ENCODE measurements at regions not wholly inside any gene's neighbourhood (a gene's known extent, or its start where the extent isn't known, plus 50 kb on each side); places are given as distances from the start of the nearest gene placed in this dataset.
"Not testable (repeated sequence)": the region's sequence is repeated elsewhere in the genome, so short reads cannot be mapped to it uniquely, and the experiment has no call there.

DNA sequence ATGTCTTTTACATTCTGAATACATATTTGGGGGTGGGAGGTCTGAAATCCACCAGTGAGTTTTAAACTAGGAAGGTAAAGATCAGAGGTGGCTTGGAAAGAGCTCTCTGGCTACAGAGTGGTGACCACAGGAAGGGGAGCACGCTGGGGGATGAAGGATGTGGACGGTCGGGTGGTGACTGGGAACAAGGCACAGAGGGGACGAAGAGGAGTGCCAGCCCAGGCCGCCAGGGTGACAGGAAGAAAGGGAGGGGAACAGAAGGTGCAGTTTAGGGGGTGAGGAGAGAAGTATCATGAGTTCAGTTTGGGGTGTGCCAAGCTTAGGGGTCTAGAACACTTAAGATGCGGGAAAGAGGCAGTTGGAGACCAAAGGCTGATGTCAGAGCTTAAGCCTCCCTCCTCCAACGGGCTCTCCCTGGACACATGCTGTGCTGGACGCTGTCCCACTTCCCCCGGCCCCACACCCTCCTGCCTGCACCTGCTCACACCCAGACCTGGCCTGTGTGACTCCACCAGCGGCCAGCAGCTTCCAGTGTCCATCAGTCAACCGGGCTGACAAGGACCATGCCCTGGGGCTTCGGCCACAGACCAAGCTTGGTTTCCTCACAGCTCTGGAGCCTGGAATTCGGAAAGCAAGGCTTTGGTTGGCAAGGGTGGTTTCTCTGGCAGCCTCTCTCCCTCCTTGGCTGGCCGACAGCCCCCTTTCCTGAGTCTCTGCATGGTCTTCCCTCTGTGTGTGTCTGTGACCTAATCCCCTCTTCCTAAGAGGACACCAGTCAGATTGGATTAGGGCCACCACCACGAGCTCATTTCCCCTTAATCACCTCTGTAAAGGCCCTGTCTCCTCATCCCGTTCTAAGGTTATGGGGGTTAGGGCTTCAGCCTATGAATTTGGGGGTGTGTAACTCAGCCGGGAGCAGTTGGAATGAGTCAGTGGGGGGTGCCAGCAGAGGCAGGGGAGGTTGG, 120.4 kb upstream of the IQSEC1 start:
- DNase-seq (ENCODE audit: low spot score): no peak

DNA sequence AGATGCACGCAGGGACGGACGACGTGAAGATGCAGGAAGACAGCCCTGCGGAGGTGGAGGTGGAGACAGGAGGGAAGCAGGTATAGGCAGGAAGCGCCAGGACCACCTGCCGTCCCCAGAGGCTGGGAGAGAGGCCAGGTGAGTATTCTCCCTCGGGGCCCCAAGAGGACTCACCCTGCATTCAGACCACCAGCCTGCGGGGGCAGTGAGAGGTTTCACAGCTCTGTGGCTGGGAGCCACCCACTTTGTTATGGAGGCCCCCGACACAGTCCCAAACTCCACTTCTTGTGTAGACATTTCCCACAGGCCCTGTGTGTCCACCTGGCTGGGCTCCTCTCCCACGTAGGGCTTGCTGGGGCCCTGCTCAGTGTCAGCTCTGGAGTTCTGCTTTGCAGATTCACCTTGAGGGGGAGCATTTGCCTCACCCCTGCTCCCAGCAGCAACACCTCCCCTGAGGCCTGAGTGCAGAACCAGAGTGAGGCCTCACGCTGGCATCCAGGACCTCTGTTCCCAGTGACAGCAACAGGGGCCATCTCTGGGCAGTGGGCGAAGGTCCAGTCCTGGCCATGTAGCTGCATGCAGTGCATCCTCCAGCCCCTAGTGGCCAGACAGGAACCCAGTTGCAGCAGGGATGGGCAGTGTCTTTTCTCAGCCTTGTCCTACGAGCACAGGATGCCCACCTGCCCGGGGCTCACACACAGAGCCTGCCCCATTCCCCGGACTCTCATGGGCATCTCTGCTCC, 119.4 kb upstream of the IQSEC1 start:
- peak; percentile 36 for DNase-seq (ENCODE audit: low spot score)

DNA sequence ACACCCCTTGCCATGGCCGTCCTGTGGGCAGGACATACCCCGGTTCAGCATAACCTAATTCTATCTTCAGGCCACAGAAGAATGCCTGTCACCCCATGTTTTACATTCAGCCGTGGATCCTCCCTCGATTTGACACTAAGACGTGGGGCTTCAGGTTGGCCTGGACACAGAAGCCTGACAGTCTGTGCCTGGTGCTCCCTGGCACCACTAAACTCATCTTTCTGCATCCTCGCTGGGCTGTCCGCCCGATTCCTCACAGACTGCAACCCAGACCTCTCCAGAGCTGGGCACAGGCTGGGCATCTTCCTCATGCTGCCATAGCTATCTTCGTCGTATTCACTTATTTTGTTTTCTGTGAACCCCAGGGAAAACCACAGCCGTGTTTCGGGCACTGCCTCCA, 117.8 kb upstream of the IQSEC1 start:
- DNase-seq (ENCODE audit: low spot score): no peak

DNA sequence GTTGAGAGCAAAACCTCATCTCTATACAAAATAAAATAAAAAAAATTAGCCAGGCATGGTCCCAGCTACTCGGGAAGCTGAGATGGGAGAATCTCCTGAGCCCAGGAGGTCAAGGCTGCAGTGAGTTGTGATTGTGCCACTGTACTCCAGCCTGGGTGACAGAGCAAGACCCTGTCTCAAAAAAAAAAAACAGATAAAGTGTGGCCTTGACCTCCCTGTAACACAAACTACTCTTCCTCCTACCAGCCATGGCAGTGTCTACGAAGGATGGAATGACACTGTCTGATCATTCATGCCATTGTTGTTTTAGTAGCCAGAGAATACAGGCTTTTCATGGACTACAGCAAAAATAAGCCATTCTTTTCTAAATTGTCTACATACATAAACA, 117.1 kb upstream of the IQSEC1 start:
- no peak for DNase-seq (ENCODE audit: low spot score)

DNA sequence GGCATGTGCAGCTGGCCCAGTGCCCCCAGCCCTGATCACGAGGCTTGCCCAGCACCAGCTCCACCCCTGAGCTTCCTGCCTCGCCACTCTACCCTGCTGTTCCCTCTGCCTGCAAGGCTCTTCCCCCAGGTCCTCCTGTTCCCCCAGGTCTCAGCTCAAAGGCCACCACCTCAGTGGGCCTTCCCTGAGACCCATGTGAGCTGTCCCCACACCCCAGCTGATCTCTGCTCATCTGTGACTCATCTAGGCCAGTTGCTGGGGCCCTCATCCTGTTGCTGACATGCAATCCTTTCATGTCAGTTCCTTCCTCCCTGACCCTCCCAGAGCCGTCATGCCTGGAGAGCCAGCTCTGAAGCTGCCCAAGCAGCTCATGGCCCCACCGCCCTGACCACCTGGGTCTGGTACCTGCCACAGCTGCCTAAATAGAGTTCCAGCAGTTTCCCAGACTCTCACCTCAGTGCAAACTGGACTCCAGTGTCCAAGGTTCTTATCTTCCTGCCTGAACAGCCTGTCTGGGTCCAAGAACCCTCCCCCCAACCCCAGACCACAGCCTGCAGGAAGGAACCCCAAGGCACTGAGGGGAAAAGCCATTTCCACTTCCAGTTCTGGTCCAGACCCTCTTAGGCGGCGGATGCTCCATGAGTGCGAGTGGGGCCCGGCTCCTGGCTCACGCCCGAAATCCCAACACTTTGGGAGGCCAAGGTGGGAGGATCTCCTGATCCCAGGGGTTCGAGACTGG, 116.6 kb upstream of the IQSEC1 start:
- peak; percentile 67 for DNase-seq (ENCODE audit: low spot score)

DNA sequence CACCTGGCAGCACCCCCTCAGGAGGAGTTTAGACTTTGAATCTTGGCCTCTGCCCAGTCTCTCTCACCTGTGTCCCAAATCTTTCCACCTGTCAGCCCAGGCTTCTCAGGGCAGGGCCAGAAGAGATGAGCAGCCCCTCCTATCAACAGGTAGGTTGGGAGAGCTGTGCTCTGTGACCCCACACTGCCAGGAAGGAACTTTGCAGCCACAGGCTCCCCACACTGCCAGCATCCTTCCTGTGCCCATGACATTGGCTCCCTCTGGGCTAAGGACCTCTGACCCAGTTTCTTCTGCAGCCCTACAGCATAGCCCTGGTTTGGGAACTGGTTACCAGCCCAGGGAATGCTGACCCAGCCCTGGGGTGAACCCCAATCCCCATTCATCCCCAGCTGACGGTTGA, 115.7 kb upstream of the IQSEC1 start:
- no peak for DNase-seq (ENCODE audit: low spot score)

DNA sequence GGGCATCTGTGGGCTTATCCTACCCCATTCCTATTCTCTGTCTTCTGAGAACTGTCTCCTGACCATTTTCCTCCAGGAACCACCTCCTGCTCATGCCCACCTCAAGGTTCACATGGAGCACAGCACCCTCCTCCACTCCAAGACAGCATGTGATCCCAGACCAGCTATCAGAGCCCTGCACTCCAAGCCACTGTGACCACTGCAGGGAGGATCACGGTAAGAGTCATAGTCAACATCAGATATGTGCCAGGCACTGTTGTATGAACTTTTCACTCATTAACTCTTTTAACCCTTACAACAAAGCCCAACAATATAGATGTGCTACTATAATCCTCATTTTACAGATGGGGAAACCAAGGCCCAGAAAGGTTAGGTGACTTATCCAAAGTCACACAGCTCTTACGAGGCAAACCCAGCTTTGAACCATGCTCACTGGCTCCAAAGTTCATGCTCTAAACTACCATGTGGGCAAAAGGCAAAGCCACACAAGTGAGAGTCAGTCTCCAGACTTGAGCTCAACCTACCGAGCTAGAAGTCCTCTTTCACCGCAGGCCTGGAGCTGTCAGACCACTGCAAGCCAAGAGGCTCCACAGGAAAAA, 115.1 kb upstream of the IQSEC1 start:
- no peak for DNase-seq (ENCODE audit: low spot score)

DNA sequence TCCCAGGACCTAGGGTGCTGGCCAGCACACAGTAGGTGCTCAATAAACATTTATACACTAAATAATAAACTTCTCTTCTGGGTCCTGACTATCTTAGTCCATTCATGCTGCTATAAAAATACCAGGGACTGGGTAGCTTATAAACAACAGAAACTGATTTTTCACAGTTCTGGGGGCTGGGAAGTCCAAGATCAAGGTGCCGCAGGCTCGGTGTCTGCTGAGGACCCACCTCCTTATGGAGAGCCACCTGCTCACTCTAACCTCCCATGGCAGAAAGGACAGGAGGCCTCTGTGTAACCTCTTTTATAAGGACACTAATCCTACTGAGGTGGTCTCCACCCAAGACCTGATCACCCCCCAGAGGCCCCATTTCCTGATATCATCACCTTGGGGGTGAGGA, 114.4 kb upstream of the IQSEC1 start:
- DNase-seq (ENCODE audit: low spot score): no peak

DNA sequence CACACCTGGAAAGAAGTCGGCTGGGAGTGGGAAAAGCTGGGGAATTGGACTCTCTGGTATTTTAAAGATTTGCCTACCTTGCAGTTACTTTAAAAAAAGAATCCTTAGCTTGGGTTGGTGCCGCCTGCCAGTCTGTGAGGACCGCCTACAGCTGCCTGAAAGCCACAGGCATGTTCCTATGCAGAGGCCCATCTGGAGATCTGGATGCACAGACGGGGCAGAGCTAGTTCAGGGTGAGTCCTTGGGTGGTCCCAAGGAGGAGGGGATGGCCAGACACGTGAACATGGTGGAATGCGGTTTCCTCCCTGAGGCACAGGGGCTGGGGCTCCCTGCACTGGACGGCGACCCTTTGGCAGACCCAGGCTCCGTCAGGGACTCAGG, 113.2 kb upstream of the IQSEC1 start:
- DNase-seq (ENCODE audit: low spot score): no peak

DNA sequence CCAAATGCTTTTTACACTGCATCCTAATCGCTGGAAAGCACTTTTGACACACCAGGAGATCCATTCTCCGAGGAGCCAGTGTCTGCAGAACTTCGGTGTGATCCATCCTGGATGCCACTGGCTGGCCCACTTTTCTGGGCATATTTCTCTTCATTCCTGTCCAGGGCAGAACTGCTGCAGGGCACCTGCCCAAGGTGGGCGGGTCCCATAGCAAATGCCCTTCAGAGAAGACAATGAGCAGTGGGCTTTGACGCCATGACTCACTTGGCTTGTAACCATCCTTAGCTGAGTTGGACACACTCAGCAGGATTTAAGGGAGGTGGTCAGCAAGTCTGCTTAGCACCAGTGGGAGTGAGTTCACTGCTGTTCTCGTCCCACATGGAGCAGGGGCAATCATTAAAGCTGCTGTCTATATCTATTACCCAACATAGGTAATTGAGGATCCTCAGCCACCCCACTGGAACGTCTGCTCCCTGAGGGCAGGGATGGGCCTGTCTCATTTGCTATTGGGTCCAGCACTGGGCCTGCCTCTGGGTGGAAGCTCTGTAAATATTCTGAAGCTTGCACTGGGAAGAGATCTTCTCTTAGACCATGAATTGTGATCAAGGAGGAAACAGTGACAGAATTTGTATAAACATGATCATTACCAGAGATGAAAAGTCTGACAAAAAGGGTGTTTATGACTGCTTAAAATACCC, 112.7 kb upstream of the IQSEC1 start:
- DNase-seq (ENCODE audit: low spot score): no peak

DNA sequence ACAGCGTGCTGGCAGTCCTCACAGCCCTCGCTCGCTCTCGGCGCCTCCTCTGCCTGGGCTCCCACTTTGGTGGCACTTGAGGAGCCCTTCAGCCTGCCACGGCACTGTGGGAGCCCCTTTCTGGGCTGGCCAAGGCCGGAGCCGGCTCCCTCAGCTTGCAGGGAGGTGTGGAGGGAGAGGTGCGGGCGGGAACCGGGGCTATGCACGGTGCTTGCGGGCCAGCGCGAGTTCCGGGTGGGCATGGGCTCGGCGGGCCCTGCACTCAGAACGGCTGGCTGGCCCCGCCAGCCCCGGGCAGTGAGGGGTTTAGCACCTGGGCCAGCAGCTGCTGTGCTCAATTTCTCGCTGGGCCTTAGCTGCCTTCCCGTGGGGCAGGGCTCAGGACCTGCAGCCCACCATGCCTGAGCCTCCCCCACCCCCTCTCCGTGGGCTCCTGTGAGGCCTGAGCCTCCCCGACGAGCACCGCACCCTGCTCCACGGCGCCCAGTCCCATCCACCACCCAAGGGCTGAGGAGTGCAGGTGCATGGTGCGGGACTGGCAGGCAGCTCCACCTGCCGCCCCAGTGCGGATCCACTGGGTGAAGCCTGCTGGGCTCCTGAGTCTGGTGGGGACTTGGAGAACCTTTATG, 106.5 kb upstream of the IQSEC1 start:
- DNase-seq (ENCODE audit: low spot score): not testable (repeated sequence)

DNA sequence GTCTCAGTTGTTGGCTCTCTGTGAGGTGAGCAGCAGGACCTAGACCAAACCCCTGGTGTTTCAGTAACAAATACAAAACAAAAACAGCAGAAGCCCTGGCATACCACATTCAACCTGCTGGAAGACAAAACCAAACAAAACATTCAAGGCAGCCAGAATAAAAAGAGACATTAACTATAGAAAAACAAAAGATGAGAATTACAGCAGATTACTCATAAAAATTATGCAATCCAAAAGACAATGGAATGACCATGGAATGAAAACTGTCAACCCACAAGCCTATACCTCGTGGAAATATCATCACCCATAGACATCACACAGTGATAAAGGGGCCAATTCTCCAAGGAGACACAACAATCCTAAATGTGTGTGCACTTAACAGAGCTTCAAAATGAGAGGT, 106.0 kb upstream of the IQSEC1 start:
- no peak for DNase-seq (ENCODE audit: low spot score)

DNA sequence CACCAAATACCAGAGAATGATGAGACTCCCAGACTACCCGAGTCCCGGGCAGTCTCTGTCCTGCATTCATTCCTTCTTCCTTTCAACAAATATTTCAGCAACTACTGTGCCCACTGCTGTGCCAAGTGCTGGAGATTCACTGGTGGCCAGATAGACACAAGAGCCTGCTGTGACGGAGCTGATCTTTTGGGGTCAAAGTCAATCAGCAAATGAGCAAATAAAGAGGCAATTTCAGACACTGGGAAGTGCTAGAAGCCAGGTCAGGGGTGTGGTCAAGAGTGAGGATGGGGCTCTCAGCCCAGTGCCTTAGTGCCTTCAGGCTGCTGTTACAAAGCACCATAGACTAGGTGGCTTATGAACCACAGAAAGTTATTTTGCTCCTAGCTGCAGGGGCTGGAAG, 104.9 kb upstream of the IQSEC1 start:
- no peak for DNase-seq (ENCODE audit: low spot score)

DNA sequence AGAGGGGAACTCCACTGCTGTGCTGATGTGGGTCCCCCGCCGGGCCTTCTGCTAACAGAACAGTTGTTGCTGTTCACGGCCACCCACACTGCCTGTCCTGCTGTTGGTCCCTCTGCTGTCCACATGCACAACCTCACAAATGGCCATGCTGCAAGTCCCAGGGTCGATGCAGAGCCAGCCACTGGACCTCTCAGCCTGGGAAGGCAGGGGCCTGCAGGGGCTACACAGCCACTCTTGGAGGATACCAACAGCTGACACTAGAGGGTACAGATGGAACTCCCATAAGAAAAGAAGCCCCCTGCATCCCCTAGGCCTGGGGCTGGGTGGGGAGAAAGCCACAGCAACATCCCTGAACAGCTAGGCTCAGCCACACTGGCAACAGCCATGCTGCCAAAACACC, 104.4 kb upstream of the IQSEC1 start:
- no peak for DNase-seq (ENCODE audit: low spot score)

DNA sequence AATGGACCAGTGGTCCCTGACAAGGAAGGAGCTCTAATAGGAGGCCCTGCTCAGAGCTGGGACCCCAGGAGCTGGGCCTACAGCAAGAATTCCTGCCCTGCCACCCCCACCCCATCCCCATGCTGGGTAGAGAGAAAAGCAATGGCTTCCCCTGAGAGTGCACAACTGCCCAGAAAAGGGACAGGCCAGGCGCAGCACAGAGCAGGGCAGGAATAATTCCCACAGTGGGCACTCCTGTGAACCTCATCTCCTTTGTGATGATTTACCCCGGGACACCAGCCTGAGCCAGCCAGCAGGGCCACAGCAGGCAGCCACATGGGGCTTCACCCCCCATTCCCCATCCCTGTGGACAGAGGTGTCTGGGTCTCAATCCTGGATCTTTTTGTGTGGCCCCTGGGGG, 104.0 kb upstream of the IQSEC1 start:
- DNase-seq (ENCODE audit: low spot score): no peak

DNA sequence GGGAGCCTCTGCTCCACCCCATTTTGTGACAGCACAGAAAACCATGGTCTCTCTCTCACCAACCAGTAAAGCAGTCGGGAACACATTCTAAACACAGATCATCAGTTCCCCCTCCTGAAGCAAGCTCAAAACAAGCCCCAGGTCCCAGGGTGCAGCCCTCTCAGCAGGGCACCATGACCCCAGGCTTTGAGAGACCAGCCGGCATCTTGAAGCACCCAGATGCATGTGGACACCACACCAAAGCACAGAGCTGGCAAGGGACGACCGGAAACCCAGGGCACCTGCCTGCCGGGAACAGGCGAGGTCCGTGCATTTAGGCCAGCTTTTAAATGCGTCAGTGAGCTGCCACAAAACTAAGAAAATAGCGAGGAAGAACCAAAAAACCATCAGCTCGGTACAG, 103.2 kb upstream of the IQSEC1 start:
- DNase-seq (ENCODE audit: low spot score): no peak

DNA sequence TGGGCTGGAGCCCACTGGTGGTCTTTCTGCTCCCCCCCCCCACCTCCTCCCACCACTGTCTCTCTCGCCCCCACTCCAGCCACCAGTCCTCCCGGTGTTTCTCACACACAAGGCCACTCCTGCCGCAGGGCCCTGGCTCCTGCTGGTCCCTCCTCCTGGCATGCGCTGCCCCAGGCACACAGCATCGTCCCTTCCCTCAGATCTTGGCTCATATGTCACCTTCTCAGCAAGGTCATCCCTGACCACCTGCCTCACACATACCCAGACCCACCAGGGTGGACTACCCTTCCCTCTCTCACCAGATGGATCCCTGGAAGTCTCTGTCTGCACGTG, 101.5 kb upstream of the IQSEC1 start:
- no peak for DNase-seq (ENCODE audit: low spot score)

DNA sequence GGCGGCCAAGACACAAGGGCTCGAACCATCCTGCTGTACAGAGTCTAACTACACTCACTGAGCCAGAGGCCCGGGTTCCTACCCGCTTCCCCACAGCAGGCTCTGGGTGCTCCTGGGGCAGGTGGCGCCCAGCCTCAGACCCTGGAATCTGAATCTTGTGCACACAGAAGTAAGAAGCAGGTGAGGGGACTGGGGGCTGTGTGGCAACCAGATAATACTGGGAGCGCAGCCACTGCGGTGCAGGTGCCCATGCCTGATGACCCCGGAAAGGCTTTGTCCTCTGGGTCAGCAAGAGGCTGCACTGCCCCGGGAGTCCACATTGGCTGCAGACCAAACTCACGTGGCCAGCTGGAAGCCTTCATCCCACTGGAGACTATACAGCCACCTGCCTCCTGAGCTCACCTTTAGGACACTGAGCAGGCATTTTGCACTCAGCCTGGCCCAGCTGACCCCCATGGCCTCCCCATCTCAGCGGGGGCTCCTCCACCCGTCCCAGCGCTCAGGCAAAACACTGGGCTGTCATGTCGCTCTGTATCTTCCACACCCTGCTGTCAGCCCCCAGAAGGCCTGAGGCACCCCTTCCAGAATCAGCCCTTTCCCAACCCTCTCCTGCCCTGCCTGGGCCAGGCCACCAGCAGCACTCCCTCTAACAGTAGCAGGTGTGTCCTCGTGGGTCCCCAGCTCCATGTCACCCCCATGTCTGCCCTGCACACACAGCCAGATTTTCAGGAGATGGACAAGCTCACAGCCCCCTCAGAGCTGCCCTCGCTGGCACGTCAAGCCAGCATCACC, 101.0 kb upstream of the IQSEC1 start:
- DNase-seq (ENCODE audit: low spot score): no peak

DNA sequence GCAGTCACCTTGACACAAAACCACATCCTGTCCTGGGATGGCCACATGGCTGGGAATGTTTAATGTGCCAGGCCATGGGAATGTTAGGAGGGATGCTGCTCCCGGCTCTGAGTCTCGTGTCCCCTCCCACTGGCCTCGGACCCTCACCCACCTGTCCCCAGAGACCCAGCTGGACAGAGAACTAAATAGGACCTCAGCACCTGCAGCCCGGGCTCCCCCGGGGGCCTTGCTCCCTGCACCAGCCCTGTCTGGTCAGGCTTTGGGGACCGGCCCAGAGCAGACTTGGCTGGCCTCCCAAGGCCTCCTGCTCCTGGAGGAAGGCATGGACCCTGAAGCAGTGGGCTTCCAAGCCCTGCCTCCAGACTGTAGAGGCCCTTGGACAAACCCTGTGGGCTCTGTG, 100.0 kb upstream of the IQSEC1 start:
- DNase-seq (ENCODE audit: low spot score): no peak

DNA sequence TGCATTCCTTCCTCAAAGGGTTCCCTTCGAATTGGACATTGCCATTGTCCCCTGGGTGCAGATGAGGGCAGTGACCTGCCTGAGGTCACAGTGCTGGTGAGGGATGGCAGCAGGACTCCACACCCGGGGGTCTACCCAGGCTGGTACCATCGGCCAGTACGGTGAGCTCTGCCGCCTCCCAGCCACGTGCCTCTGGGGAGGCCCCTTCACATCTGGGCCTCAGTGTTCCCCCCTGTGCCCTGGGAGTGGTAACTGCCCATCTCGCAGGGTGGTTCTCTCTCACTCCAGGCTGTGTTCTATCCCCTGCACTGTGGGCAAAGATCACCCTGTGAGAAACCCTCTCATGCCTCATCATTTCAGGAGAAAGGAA, 99.4 kb upstream of the IQSEC1 start:
- DNase-seq (ENCODE audit: low spot score): no peak
